ENCODE measurements at regions not wholly inside any gene's neighbourhood (a gene's known extent, or its start where the extent isn't known, plus 50 kb on each side); places are given as distances from the start of the nearest gene placed in this dataset.

GRCh38 chr7:94305836-94306235 is 88.9 kb upstream of the COL1A2 start:
- TF ChIP-seq POLR2AphosphoS5 (IDR thresholded peaks at IDR 0.05) (no peak), CTCF (IDR thresholded peaks at IDR 0.05) (no peak), POLR2A (IDR thresholded peaks at IDR 0.05) (no peak), EP300 (IDR thresholded peaks at IDR 0.05) (no peak)
